GM19455 (cell line): ENCODE measurements at regions not wholly inside any gene's neighbourhood (a gene's known extent, or its start where the extent isn't known, plus 50 kb on each side); places are given as distances from the start of the nearest gene placed in this dataset.
A peak's percentile ranks its signal among the peaks of the same experiment; 100 is the strongest.

ENCODE experiments used
- ATAC-seq: cut with Tn5 transposase; IDR thresholded peaks from one replicate; pipeline ENCODE4 v1.9.1; 2021; ENCODE audit not compliant: unreplicated experiment

DNA sequence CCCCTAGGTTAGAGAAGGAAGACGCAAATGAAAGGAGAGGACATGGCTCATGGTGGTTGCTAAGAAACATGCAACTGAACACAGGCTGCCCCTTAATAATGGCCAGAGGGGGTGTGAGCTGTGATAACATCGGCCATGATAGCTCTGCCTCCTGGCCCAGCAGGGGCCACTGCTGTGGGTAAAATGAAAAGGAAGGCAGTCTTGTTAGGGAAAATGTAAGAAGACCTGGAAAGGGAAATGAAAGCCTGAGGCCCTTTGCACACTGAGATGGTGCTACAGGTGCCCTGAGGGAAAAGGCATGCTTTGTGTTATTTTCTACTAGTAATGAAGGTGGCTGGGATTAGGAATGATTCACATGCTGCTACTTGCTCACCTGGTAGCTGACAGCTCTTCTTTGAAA, 123.6 kb upstream of the MID1 start:
- no peak for ATAC-seq

DNA sequence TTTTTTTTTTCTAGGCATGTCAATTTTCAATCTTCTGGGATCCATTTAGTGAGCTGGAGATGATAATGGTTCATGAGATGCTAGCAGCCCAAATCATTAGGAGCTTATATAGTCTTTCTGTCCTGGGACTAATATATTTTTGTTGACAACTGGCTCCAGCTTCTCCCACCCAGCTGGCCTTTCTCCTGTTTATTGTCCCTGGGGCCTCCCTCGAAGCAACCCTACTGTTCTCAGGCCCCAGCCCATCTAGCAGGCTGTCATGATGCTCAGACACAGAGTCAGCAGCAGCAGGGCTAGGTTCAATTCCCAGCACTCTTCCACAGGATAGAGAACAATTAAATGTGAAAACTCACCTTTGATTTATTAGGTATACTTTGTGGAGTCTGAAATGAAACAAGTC, 127.6 kb upstream of the MID1 start:
- ATAC-seq: no peak

DNA sequence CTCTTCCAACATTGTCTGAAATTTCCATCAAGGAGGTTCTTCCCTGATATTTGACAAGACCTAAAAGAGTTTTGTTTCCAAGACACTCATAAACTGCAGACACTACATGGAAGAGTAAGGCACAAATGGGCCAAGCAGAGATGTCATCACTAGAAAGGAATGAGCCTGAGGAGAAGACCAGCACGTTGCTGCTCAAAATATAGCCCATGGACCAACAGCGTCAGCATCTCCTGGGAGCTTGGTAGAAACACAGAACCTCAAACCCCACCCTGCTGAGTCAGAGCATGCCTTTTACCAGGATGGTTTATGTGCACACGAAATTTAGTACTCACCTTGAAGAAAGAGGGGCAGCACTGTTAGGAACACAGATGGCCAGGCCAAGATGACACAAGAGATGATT, 128.7 kb upstream of the MID1 start:
- ATAC-seq: no peak

DNA sequence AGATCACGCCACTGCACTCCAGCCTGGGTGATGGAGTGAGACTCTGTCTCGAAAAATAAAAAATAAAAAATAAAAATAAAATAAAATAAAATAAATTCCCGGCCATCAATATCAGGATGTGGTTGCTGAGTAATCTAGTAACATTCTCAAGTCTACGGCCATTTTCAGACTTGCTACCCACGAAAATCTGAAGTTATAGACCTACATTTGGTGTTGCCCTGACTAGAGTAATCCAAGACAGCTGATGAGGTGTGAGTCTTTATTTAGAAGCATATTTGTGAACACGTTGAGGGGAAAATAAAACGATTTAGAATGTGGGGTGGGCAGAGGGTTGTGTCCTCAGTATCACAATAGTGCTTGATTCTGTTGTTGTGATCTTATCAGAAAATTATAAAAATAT, 130.2 kb upstream of the MID1 start:
- no peak for ATAC-seq

DNA sequence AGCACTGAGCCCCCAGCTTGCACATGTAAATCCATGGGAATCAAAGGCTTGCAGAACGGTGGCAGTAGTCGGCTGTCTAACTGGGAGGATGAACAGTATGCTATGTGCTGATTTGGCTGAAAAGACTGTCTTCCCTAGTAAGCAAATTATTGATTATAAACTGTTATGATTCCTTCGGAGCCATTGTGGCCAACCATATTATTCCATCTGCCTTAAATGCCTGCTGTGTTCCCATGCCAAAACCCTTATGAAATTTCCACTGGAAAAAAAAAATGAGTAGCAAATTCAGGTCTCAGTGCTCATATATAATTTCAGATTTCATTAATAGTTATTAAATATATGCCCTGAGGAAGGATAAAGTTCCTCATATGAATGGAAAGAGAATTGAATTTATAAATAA, 132.7 kb upstream of the MID1 start:
- ATAC-seq: no peak

DNA sequence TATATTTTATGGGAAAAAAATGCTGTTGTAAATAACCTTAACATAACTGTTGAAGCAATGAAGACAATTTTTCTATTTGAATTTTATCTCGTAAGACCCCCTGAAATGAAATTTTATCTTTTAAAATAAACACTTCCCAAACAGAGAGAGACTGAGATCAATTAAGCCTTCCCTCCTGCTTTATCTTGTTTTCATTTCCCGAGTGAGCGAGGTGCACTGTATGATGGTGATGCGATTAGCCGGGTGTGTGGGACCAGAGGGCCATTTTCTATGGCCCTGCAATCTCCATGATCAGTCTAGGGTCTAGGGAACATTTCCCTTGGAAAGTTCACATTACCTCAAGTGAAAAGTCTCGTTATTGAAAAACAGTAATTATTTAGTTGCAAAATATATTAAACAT, 134.1 kb upstream of the MID1 start:
- no peak for ATAC-seq

DNA sequence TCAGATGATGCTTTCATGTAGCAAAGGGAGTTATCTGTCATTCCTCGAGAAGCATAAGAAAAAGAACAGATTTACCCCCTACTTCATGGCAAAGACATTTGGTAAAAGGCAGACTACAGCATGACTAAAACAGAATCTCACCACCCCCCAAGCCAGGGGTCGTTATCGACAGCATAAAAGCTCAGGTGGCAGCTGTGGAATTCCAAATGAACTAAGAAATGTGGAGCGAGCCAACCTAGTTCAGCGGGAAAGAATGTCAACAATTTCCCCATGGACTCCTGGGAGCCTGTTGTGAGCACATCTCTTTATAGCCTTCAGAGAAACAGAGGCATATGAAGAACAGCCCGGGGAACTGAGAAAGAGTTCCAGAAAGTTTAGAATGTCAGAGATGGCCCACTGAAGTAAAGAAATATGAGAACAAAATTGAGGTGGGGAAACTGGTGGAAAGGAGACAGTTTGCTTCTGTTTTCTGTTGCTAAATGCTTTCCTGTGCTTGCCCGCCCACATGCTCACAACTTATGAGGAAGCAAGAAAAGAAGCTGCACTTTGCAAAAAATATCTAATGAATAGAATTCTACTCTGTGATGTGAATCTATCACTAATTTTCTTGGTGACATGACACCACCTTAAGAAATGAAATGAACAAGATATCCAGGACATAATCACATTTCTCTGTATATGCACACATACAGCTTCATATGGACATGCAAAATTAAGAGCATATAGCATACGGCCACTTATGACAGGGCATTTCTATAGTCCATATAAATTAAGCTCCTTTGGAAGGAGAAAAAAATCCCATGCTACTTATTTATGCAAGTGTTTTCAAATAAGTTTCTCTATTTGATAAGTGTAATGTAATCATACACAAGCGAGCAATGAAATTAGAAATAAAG, 135.3 kb upstream of the MID1 start:
- ATAC-seq: no peak

DNA sequence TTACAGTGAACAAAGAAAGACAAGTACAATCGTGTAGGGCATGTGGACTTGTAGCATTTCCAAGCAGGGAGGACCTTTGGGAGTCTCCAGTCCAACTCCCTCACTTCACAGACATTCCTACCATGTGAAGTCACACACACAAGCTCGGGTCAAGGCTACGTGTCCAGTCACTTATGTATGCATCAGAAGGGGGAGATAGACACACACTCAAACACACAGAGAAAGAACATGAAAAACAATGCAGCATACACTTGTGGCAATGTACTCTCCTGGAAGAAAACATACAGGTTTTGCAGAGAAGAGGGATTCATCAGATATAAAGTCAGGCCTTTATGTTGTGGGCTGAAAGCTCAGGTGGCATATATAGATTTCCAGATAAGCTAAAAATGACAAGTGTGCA, 136.1 kb upstream of the MID1 start:
- no peak for ATAC-seq

DNA sequence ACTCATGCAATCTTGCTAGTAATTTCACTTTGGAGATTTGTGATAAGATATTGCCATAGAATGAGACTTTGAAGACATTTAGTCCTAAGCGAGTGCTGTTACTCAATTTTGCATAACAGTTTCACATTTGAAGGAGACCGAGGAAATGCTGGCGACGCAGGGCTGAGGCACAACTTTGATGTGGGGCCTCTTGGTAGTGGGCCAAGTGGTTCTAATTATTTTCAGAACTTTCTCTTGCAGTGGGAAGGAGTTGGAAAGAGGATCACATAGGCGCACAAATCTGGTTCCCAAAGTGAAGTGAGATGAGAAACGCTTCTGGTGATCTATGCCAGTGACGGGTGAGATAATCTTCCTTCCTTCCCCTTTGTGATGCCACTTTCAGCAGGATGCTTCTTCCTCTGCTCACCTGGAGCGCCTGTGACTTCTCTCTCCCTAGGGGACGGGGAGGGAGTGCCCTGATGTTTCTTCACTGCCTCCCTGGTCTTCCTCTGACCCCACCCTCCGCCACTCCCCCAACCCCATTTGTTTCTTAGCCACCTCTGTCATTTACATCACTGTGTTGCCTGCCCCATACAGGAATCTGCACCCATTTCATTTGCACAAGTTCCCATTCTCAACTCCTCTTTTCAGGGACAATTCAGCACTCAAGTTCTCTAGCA, 138.9 kb upstream of the MID1 start:
- ATAC-seq: no peak

DNA sequence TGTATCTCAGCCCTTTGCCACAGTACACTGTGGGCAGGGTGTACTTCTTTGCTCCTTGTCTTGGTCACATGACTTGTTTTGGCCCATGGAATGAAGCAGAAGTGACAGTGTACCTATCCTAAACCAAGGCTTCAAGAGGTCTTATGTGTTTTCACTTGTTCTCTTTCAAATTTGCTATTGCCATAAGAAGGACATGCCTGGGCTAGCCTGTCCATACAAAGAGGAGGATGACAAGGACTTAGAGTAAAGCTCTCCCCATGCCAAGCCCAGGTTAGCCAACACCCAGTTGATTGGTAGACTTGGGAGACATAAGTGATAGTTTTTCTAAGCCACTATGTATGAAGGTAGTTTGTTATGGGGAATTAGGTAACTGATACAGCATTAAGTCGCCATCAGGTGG, 141.1 kb upstream of the MID1 start:
- ATAC-seq: no peak

DNA sequence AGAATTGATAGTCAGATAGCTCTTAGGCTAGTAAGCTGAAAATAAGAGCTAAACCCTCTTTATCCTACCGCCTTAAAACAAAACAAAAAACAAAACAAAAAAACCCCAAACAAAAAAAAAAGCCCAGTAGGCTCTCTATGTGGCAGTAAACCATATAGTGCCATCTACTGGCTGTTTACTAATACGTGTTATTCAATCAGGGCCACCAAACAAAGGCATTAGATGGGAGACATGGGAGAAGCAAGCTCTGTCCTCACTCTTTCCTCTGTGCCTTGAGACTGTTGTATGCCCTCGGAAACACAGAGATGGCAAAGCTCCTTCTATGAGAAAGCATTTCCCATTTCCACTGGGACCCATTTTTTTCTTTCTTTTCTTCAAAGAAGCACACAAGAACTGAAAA, 148.8 kb upstream of the MID1 start:
- ATAC-seq: peak; percentile 57

DNA sequence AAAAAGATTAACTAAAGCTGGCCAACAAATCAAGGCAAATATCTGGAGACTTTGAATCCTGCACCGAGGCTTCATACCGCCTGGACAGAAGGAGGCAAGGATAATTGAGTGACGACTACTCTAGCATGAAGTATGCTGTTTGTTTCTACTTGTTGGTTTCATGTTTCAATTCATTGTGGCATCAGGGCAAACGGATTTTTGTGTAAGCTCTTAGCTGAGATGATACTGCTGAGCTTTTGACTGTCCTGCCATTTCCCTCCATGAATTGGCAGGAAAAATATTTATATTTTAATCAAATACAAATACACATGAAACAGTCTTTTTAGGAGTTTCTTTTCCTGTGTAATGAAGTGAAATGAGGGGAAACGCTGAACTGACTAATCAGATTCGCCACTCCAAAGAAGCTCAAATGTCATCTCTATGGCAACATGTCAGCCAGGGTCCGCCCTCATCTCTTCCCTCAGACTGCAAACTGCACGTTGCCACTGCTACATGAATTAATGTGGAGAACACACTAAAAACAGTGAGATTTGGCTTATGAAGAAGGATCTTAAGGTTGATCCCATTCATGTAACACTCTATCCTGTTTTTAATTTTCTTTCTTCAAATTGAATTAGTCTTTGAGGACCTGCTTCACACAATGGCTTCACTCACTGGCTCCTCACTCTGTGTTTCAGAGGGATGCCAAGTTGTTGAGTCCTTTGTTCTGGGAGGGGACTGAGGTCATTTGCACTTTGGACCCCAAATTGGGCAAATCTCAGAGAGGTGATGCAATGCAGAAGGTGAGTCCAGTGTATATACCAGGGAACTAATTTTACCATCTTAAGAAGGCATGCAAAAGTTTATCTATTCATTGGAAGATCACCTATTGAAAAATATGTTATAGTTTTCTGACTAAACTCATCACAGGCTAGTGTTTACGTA, 149.6 kb upstream of the MID1 start:
- no peak for ATAC-seq

DNA sequence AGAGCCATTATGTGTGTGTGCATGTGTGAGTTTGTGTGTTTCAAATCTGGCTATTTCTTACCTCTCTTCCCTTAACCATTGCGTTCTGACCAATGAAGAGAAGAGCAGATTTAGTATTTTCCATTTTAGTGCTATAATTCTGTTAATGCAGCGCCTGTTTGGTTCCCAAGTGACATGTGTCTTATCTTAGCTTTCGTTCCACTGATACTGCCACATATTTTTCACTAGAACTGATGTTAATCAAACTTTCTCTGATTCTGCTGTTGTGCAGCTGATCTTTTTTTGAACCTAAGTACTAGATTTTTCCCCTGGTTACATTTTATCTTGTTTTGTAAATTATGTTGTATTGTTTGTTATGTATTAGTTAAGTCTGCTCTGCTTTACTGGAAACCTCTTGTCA, 152.9 kb upstream of the MID1 start:
- ATAC-seq: no peak

DNA sequence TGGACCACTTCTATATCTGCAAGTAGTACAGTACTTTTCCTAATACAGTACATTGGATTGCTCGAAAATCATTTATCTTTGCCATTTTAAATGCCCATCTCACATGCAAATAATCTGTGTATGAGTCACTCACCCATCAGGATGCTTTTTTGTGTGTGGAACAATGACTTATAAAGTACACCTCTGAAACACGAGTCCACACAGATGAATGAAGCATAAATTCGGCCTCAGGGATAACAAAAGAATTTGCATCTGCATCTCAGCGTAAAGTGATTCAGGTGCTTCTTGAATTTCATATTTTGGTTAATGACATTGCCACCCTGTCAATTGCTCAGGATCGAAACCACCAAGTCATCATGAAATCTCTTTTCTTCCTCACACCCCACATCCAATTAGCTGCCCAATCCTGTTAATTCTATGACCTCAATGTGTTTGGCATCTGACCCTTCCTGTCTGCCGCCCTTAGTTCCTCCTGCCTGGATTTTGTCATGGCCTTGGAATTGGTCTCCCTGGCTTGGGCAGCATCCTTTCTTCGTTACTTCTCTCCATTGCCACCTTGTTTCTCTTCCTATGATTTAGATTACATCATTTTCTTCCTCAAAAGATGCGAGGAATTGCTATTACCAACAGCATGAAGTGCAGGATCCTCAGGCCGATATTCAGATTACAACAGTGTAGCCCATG, 161.6 kb upstream of the MID1 start:
- no peak for ATAC-seq

DNA sequence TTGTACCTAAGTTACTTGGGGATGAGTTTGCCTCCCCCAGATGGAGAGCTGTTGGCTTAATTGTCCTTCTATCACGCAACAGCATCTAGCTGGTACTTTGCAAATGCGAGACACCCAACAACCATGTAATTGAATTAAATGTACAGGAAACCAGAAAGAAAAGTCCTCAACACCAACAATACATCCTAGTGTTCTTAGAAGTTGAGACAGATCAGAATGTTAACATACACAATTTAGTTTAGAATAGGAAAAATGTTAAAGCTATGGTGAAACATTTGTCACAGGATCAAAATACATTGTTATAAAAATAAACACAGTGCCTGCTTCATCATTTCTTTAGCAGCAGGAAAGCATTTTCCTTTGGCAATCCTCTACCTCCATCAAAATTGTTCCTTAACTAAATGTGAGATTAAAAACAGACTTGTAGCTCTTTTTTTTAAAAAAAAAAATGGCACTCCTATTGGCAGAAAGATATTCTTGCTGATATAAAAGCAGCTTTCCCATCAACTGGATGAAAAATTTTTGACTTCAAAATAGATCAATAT, 163.1 kb upstream of the MID1 start:
- no peak for ATAC-seq

DNA sequence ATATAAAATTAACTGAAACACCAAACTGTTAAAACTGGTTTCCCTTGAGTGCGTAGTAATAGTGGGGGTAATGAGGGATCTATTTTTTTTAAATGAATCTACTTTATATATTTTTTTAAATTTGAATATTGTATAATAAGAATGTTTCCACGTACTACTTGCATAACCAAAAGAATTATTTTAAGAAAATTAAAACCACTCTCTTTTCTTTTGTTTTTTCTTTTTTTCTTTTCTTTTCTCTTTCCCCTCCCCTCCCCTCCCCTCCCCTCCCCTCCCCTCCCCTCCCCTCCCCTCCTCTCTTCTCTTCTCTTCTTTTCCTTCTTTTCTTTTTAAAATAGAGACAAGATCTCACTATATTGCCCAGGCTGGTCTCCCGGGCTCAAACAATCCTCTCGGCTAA, 166.9 kb upstream of the MID1 start:
- ATAC-seq: no peak

DNA sequence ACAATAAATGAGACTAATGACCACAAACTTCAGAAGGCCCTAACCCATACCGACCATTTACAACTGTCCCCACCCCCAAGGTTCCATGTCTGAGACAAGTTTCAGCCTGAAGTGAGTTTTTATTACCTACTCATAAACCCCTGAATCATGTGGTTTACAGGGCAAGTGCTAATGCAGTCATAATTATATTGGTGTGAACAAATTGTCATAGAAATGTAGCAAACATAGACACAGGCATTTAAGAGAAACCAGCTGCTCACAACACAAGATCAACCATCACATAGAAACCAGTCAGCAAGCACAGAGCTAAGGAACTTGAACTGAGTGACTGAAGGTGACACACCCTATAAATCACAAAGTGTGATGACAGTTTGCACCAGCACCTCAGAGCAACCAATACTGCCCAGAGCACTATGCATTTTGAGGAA, 173.8 kb upstream of the MID1 start:
- ATAC-seq: no peak

DNA sequence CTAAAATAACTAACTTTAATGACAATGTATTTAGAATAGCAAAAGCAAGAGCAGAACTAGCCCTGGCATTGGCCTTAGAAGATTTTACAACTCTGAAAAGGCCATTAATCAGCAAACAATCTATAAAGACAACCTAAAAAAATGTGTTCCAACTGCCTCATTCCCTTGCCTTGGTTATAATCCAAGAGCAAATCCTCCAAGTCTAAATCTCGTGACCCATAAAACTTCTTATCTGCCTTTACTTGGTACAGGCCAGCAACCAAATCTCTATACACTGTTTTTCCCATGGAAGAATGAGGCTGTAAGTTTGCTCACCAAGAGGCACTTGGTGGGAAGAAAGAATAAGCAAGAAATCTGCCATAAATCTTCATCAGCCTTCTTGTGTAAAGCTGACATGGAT, 175.3 kb upstream of the MID1 start:
- no peak for ATAC-seq

DNA sequence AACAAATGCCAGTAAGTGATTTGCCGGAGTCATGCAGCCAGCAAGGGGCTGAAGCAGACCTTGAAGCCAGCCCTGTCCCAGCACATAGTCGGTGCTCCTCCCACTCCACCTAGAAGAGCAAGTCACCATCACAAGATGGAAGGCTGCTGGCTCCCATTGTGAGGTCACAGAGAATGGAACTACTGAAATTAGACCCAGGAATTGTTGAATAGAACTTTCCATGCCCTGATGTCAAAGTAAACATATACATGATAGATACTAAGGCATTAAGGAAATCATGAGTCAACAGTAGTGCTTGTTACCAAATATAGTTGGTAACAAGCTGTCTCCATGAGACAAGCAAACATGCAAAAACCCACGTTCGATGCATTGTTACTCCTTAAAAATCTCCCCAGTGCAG, 177.1 kb upstream of the MID1 start:
- no peak for ATAC-seq

DNA sequence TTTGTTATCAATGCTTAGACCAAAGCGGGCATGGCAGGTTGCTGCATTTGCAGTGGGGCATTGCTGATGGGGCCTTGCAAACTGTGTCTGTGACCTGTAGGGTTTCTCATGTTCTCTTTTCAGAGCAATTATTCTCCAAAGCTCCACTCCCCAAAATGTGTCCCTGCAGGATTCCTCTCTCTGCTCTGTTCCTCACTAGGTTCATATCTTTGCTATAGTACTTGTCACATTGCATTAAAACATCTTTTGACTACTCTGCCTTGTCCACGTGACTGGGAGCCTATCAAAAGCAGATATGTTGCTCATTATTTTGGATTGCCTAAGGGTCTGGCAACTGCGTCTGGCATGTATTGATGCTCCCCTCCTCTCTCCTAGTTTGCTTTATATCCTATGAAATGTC, 177.7 kb upstream of the MID1 start:
- no peak for ATAC-seq

DNA sequence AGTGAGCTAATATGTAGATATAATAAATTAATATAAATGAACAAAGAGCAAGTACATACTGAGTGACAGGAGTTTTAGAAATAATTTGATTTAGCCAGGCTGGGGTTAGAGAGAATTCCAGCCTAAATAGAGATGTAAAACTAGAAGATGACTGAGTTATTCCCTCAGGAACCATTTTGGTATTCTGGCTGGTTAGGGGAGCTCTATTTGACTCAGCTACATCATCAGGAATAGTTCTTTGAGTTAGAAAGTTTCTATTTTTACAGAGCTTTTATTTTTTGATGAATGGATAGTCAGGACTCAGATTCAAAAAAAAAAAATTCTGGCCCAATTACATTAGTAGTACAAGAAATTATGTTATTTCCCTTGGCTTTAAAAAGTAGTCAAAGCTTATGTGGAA, 180.4 kb upstream of the MID1 start:
- no peak for ATAC-seq
